HEK293 (cell line): ENCODE measurements at regions not wholly inside any gene's neighbourhood (a gene's known extent, or its start where the extent isn't known, plus 50 kb on each side); places are given as distances from the start of the nearest gene placed in this dataset.

Experiments
- KLF1 ChIP-seq: fragments of 450-650 bp; formaldehyde crosslinking; IDR thresholded peaks from 2 replicates; pipeline ENCODE4 v1.5.1; 2016; ENCODE audit warnings: missing biosample characterization, missing genetic modification characterization
- MYNN ChIP-seq: fragments of 450-650 bp; formaldehyde crosslinking; IDR thresholded peaks from 2 replicates; pipeline ENCODE4 v1.5.1; 2016; ENCODE audit warnings: missing biosample characterization, missing genetic modification characterization, borderline replicate concordance
- TCF7L2 ChIP-seq: IDR thresholded peaks from 2 replicates; pipeline ENCODE4 v1.6.1; 2011; ENCODE audit warnings: low read depth, mild to moderate bottlenecking, inconsistent platforms, low read length, moderate library complexity, borderline replicate concordance
- ZFHX2 ChIP-seq: fragments of 450-650 bp; formaldehyde crosslinking; conservative IDR thresholded peaks from 2 replicates; pipeline ENCODE4 v1.5.1; 2016; ENCODE audit warnings: missing biosample characterization, missing genetic modification characterization
- ZNF274 ChIP-seq, 2 experiments: fragments of 200-500 bp in 1 of 2; fragments of 450-650 bp in 1 of 2; sonication (Bioruptor generic) in 1 of 2; formaldehyde crosslinking in 1 of 2; IDR thresholded peaks; 2 replicates each; pipeline versions ENCODE4 v1.5.1 to v1.6.1; 2014 to 2016; ENCODE audit warnings: borderline replicate concordance in 1 of 2, inconsistent platforms in 1 of 2, low read length in 1 of 2, missing biosample characterization in 1 of 2, missing genetic modification characterization in 1 of 2
- ZNF302 ChIP-seq: fragments of 450-650 bp; formaldehyde crosslinking; IDR thresholded peaks from 2 replicates; pipeline ENCODE4 v1.5.1; 2016; ENCODE audit warnings: missing biosample characterization, missing genetic modification characterization, low read depth
- ZNF311 ChIP-seq: fragments of 450-650 bp; formaldehyde crosslinking; IDR thresholded peaks from 2 replicates; pipeline ENCODE4 v1.5.1; 2017; ENCODE audit warnings: missing biosample characterization, missing genetic modification characterization, borderline replicate concordance
- ZNF501 ChIP-seq: fragments of 450-650 bp; formaldehyde crosslinking; IDR thresholded peaks from 2 replicates; pipeline ENCODE4 v1.5.1; 2016; ENCODE audit warnings: missing biosample characterization, missing genetic modification characterization
- ZNF558 ChIP-seq: fragments of 450-650 bp; formaldehyde crosslinking; IDR thresholded peaks from 2 replicates; pipeline ENCODE4 v1.5.1; 2016; ENCODE audit warnings: missing biosample characterization, missing genetic modification characterization
- ZNF561 ChIP-seq: fragments of 450-650 bp; IDR thresholded peaks from 2 replicates; pipeline ENCODE4 v1.5.1; 2018; ENCODE audit warnings: missing biosample characterization, missing genetic modification characterization, borderline replicate concordance
- TF ChIP-seq, protein P1 (sequence below): fragments of 450-650 bp; formaldehyde crosslinking; IDR thresholded peaks from 2 replicates; pipeline ENCODE4 v1.5.1; 2016; ENCODE audit warnings: missing biosample characterization, missing genetic modification characterization
- TF ChIP-seq, protein P2 (sequence below): fragments of 450-650 bp; formaldehyde crosslinking; IDR thresholded peaks from 2 replicates; pipeline ENCODE4 v1.5.1; 2016; ENCODE audit warnings: missing biosample characterization, missing genetic modification characterization
- TF ChIP-seq, protein P3 (sequence below): fragments of 450-650 bp; formaldehyde crosslinking; IDR thresholded peaks from 2 replicates; pipeline ENCODE4 v1.5.1; 2016; ENCODE audit warnings: missing biosample characterization, missing genetic modification characterization

DNA sequence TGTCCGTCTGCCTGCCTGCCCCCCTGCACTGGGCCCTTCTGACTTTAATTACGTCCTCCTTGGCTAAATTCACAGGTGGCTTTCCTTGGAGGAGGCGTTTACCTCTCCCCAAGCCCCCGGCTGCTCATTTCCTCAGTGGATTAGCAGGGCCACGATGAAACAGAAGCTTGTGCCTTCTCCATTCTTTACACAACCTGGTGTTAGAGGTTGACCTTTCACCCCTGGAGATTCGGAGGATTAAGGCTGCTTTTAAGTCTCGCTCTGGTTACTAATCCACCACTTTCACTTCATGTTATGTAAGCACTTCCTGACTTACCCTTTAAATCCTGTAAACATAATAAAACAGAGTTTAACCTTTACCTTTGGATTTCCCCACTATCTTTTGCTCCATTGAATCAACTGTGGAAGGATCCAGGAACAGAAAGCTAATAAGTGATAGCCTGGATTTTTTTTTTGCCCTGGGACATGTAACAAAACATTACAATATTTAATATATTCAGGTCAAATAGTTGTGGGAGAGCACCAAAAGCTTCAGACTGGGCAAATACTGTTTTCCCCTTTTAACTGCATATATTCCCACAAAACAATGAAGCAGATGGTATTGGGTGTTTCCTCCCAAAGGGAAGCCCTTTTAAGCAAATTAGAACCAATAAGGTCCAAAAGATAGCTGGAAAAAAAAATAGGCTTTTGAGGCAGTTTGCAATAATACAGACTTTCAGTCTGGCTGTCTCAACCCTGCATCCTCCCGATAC lies 370.2 kb downstream of the EN1 start:
- TF ChIP-seq, protein P1, sequence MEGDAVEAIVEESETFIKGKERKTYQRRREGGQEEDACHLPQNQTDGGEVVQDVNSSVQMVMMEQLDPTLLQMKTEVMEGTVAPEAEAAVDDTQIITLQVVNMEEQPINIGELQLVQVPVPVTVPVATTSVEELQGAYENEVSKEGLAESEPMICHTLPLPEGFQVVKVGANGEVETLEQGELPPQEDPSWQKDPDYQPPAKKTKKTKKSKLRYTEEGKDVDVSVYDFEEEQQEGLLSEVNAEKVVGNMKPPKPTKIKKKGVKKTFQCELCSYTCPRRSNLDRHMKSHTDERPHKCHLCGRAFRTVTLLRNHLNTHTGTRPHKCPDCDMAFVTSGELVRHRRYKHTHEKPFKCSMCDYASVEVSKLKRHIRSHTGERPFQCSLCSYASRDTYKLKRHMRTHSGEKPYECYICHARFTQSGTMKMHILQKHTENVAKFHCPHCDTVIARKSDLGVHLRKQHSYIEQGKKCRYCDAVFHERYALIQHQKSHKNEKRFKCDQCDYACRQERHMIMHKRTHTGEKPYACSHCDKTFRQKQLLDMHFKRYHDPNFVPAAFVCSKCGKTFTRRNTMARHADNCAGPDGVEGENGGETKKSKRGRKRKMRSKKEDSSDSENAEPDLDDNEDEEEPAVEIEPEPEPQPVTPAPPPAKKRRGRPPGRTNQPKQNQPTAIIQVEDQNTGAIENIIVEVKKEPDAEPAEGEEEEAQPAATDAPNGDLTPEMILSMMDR (tag by site-specific recombination), result no peak
- TF ChIP-seq, protein P2, sequence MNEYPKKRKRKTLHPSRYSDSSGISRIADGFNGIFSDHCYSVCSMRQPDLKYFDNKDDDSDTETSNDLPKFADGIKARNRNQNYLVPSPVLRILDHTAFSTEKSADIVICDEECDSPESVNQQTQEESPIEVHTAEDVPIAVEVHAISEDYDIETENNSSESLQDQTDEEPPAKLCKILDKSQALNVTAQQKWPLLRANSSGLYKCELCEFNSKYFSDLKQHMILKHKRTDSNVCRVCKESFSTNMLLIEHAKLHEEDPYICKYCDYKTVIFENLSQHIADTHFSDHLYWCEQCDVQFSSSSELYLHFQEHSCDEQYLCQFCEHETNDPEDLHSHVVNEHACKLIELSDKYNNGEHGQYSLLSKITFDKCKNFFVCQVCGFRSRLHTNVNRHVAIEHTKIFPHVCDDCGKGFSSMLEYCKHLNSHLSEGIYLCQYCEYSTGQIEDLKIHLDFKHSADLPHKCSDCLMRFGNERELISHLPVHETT, result no peak
- TF ChIP-seq TCF7L2 (peak; percentile 93; the same call in 1 of the 2 replicates), ZFHX2 (tag by site-specific recombination) (no peak), KLF1 (tag by site-specific recombination) (no peak), ZNF274 (IDR thresholded peaks at IDR 0.05; ENCODE audit: low read length) (no peak), ZNF274 (tag by site-specific recombination; IDR thresholded peaks at IDR 0.05; ENCODE audit: borderline replicate concordance) (no peak), ZNF311 (tag by site-specific recombination) (no peak), ZNF561 (tag by site-specific recombination) (no peak), ZNF302 (tag by site-specific recombination) (no peak), ZNF558 (tag by site-specific recombination) (no peak), ZNF501 (tag by site-specific recombination) (no peak), MYNN (no peak)
- TF ChIP-seq, protein P3, sequence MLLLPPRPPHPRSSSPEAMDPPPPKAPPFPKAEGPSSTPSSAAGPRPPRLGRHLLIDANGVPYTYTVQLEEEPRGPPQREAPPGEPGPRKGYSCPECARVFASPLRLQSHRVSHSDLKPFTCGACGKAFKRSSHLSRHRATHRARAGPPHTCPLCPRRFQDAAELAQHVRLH (tag by site-specific recombination), result no peak
